ENCODE measurements at regions not wholly inside any gene's neighbourhood (a gene's known extent, or its start where the extent isn't known, plus 50 kb on each side); places are given as distances from the start of the nearest gene placed in this dataset.

DNA sequence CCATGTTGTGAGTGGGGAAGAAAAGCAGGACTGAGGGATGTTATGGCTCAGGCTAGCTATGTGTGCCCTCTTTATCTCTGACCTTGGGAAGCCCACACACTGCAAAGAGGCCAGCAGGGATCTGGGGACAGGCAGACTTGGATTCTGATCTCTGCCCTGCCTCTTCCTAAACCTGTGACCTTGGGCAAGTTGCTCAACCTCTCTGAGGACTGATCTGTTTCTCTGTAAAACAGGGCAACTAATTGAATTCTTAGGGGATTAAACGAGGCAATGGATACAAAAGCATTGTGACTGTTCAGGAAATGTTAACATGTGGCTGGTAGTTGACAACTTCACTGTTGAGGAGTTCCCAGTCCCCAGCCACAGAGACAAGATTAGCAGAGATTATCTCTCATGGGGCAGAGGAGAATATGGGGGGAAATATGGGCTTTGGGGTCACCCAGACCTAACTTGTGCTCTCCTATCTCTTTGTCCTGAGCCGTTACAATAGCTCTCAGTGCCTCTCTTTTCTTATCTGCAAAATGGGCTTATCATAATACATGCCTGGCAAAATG lies 184.7 kb upstream of the GLI2 start (continued):
- no peak for TF ChIP-seq REL (CRISPR knock-in tag; conservative IDR thresholded peaks at IDR 0.05)
- TF ChIP-seq ASH2L (IDR thresholded peaks at IDR 0.05; ENCODE audit: insufficient read length, low read depth, low read length), result peak; percentile 48
- TF ChIP-seq NR2F1 (CRISPR knock-in tag; IDR thresholded peaks at IDR 0.05), result peak; percentile 67 to 85; a peak in 3 of 4 replicates
- TF ChIP-seq ETV5 (CRISPR knock-in tag; IDR thresholded peaks at IDR 0.05; ENCODE audit: borderline replicate concordance), result peak; percentile 83
- TF ChIP-seq ZNF501 (CRISPR knock-in tag; IDR thresholded peaks at IDR 0.05), result peak; percentile 58
- no peak for TF ChIP-seq TRIM24 (CRISPR knock-in tag; IDR thresholded peaks at IDR 0.05)
- TF ChIP-seq PPARG (CRISPR knock-in tag; conservative IDR thresholded peaks at IDR 0.05), result peak; percentile 87
- TF ChIP-seq, protein P1, sequence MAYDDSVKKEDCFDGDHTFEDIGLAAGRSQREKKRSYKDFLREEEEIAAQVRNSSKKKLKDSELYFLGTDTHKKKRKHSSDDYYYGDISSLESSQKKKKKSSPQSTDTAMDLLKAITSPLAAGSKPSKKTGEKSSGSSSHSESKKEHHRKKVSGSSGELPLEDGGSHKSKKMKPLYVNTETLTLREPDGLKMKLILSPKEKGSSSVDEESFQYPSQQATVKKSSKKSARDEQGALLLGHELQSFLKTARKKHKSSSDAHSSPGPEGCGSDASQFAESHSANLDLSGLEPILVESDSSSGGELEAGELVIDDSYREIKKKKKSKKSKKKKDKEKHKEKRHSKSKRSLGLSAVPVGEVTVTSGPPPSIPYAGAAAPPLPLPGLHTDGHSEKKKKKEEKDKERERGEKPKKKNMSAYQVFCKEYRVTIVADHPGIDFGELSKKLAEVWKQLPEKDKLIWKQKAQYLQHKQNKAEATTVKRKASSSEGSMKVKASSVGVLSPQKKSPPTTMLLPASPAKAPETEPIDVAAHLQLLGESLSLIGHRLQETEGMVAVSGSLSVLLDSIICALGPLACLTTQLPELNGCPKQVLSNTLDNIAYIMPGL (CRISPR knock-in tag; IDR thresholded peaks at IDR 0.05; ENCODE audit: borderline replicate concordance in 1 of 2, low read depth in 1 of 2), result peak in 1 of 2 experiments; percentile 50; a peak in 1 of 4 replicates
- TF ChIP-seq SPEN (CRISPR knock-in tag; IDR thresholded peaks at IDR 0.05; ENCODE audit: low read depth), result no peak; the same call in 1 of the 2 replicates
- peak; percentile 68 for TF ChIP-seq ELF1 (CRISPR knock-in tag; IDR thresholded peaks at IDR 0.05)
- no peak for TF ChIP-seq KDM5B (CRISPR knock-in tag; IDR thresholded peaks at IDR 0.05; ENCODE audit: borderline replicate concordance)
- peak; percentile 79 for TF ChIP-seq SP5 (CRISPR knock-in tag; IDR thresholded peaks at IDR 0.05; ENCODE audit: borderline replicate concordance, low read depth)
- TF ChIP-seq, protein P2, sequence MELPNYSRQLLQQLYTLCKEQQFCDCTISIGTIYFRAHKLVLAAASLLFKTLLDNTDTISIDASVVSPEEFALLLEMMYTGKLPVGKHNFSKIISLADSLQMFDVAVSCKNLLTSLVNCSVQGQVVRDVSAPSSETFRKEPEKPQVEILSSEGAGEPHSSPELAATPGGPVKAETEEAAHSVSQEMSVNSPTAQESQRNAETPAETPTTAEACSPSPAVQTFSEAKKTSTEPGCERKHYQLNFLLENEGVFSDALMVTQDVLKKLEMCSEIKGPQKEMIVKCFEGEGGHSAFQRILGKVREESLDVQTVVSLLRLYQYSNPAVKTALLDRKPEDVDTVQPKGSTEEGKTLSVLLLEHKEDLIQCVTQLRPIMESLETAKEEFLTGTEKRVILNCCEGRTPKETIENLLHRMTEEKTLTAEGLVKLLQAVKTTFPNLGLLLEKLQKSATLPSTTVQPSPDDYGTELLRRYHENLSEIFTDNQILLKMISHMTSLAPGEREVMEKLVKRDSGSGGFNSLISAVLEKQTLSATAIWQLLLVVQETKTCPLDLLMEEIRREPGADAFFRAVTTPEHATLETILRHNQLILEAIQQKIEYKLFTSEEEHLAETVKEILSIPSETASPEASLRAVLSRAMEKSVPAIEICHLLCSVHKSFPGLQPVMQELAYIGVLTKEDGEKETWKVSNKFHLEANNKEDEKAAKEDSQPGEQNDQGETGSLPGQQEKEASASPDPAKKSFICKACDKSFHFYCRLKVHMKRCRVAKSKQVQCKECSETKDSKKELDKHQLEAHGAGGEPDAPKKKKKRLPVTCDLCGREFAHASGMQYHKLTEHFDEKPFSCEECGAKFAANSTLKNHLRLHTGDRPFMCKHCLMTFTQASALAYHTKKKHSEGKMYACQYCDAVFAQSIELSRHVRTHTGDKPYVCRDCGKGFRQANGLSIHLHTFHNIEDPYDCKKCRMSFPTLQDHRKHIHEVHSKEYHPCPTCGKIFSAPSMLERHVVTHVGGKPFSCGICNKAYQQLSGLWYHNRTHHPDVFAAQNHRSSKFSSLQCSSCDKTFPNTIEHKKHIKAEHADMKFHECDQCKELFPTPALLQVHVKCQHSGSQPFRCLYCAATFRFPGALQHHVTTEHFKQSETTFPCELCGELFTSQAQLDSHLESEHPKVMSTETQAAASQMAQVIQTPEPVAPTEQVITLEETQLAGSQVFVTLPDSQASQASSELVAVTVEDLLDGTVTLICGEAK (IDR thresholded peaks at IDR 0.05), result no peak
- TF ChIP-seq, protein P2 (CRISPR knock-in tag; IDR thresholded peaks at IDR 0.05), result no peak
- peak; percentile 81 for TF ChIP-seq MIER2 (CRISPR knock-in tag; IDR thresholded peaks at IDR 0.05)
- TF ChIP-seq ZSCAN31 (CRISPR knock-in tag; IDR thresholded peaks at IDR 0.05; ENCODE audit: low read depth), result peak; percentile 72
- TF ChIP-seq ZNF33A (CRISPR knock-in tag; IDR thresholded peaks at IDR 0.05; ENCODE audit: borderline replicate concordance), result no peak
- TF ChIP-seq HNF4G (IDR thresholded peaks at IDR 0.05; ENCODE audit: borderline replicate concordance, low read depth, low read length), result peak; percentile 92
- TF ChIP-seq HNF4G (CRISPR knock-in tag; IDR thresholded peaks at IDR 0.05; ENCODE audit: borderline replicate concordance, low read depth), result peak; percentile 95
